Caco-2 (cell line): ENCODE measurements at regions not wholly inside any gene's neighbourhood (a gene's known extent, or its start where the extent isn't known, plus 50 kb on each side); places are given as distances from the start of the nearest gene placed in this dataset.

Source experiments
- BruUV-seq: library from RNA; stranded (reverse); fragments of 400-500 nt; replicated peaks from 2 replicates; lab custom pipeline; 2021; lab: Mats Ljungman, UMichigan
- CTCF ChIA-PET: fragments of 300-600 bp; sonication (Branson Sonifier 250); formaldehyde crosslinking; loops from one replicate; lab custom pipeline; 2022; ENCODE audit warnings: antibody characterized with exemption; lab: Charles Lee
- POLR2A ChIA-PET: fragments of 300-600 bp; sonication (Branson Sonifier 250); formaldehyde crosslinking; loops from one replicate; lab custom pipeline; 2022; ENCODE audit warnings: antibody characterized with exemption; lab: Charles Lee
- DNase-seq, 2 experiments: peaks; one replicate each; pipeline versions ENCODE4 v3.0.0 to v3.0.0-alpha.2; 2020 to 2022
- H3K27me3 ChIP-seq: replicated peaks from 2 replicates; pipeline ENCODE4 v1.6.0; 2011; ENCODE audit warnings: low read length; ENCODE audit not compliant: control insufficient read depth, insufficient read depth
- H3K36me3 ChIP-seq: 2 replicates; pipeline ENCODE4 v1.5.1; 2011; ENCODE audit warnings: low read length; ENCODE audit not compliant: control insufficient read depth, insufficient read depth
- H3K4me1 ChIP-seq: fragments of 250-450 bp; sonication (Bioruptor Pico); 2 replicates; pipeline ENCODE4 v1.5.1; 2020; ENCODE audit warnings: mild to moderate bottlenecking
- H3K4me3 ChIP-seq: 2 replicates; pipeline ENCODE4 v1.5.1; 2011; ENCODE audit warnings: low read depth, mild to moderate bottlenecking, control low read depth, low read length
- H3K9me3 ChIP-seq: fragments of 250-450 bp; sonication (Bioruptor Pico); 2 replicates; pipeline ENCODE4 v1.5.1; 2020; ENCODE audit warnings: mild to moderate bottlenecking, moderate library complexity
- H3K27ac Mint-ChIP-seq: one replicate; pipeline ENCODE4 v1.8.0; 2022; ENCODE audit warnings: mixed read lengths; ENCODE audit not compliant: unreplicated experiment
- H3K27me3 Mint-ChIP-seq: one replicate; pipeline ENCODE4 v1.8.0; 2022; ENCODE audit warnings: mixed read lengths; ENCODE audit not compliant: insufficient read depth, unreplicated experiment
- H3K36me3 Mint-ChIP-seq: one replicate; pipeline ENCODE4 v1.8.0; 2022; ENCODE audit warnings: mild to moderate bottlenecking, mixed read lengths; ENCODE audit not compliant: insufficient read depth, unreplicated experiment
- H3K4me1 Mint-ChIP-seq: one replicate; pipeline ENCODE4 v1.8.0; 2022; ENCODE audit warnings: low read depth, mixed read lengths; ENCODE audit not compliant: unreplicated experiment
- H3K4me3 Mint-ChIP-seq: one replicate; pipeline ENCODE4 v1.8.0; 2022; ENCODE audit warnings: mild to moderate bottlenecking, moderate library complexity, mixed read lengths; ENCODE audit not compliant: unreplicated experiment
- H3K9me3 Mint-ChIP-seq: one replicate; pipeline ENCODE4 v1.8.0; 2022; ENCODE audit warnings: mixed read lengths; ENCODE audit not compliant: unreplicated experiment
- intact Hi-C: fragments of 100-400 bp; cut with micrococcal nuclease; formaldehyde crosslinking; loops from one replicate; pipeline ENCODE4 v1.10.0; 2022; ENCODE audit not compliant: unreplicated experiment
- TF ChIP-seq, protein P1 (sequence below), 2 experiments: fragments of 200-600 bp in 1 of 2; IDR thresholded peaks; 1 replicate in 1 of 2; 2 replicates in 1 of 2; pipeline versions ENCODE4 v1.5.1 to v1.8.0; 2011 to 2022; ENCODE audit warnings: antibody characterized with exemption in 1 of 2, control low read depth in 1 of 2, inconsistent platforms in 1 of 2, low read depth in 1 of 2, low read length in 1 of 2, mild to moderate bottlenecking in 1 of 2, moderate library complexity in 1 of 2; ENCODE audit not compliant: insufficient read depth in 1 of 2, severe bottlenecking in 1 of 2, unreplicated experiment in 1 of 2

DNA sequence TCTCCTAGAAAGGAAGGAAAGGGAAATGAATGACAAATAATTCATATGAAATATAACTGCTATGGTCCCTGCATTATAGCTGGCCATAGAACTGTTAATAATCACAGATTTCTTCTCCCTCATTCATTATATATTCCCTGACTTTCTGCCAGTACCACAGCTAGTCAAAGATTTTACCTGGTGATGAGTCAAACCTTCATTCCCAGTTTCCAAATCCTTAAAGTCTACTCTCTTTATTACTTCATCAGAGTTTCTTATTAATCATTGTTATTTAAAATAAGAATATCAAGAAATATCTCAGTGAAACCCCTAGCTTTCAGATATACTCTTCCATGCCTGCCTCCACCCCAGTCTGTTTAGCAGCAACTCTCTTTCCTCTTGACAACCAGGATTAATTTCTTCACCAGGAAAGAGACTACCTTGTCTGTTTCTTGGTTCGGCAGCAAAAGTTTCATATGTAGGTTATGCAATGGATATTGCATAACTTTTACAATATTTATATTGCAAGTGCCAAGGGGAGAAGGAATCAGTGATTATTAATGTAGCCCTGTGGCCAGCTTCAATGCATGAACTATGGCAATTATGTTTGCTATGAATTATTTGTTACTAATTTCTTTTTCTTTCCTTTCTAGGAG is 533.8 kb downstream of the FBXO15 start:
- Histone ChIP-seq H3K27me3 (no peaks in the 10 kb centered on the region), H3K4me3 (no peak overlapping the region), H3K4me1 (no peaks in the 10 kb centered on the region), H3K36me3 (no peaks in the 10 kb centered on the region), H3K9me3 (no peaks in the 10 kb centered on the region)
- H3K4me3 Mint-ChIP-seq: no peak overlapping the region
- TF ChIP-seq, protein P1, sequence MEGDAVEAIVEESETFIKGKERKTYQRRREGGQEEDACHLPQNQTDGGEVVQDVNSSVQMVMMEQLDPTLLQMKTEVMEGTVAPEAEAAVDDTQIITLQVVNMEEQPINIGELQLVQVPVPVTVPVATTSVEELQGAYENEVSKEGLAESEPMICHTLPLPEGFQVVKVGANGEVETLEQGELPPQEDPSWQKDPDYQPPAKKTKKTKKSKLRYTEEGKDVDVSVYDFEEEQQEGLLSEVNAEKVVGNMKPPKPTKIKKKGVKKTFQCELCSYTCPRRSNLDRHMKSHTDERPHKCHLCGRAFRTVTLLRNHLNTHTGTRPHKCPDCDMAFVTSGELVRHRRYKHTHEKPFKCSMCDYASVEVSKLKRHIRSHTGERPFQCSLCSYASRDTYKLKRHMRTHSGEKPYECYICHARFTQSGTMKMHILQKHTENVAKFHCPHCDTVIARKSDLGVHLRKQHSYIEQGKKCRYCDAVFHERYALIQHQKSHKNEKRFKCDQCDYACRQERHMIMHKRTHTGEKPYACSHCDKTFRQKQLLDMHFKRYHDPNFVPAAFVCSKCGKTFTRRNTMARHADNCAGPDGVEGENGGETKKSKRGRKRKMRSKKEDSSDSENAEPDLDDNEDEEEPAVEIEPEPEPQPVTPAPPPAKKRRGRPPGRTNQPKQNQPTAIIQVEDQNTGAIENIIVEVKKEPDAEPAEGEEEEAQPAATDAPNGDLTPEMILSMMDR (IDR thresholded peaks at IDR 0.05; ENCODE audit: insufficient read depth in 1 of 2, low read depth in 1 of 2, low read length in 1 of 2, severe bottlenecking in 1 of 2, unreplicated experiment in 1 of 2): no peak
- no peak for DNase-seq
- ChIA-PET POLR2A (no interaction called here), CTCF (no interaction called here)
- no peak overlapping the region for H3K27ac Mint-ChIP-seq
- H3K4me1 Mint-ChIP-seq: no peaks in the 10 kb centered on the region
- BruUV-seq: no TSS peak
- no peaks in the 10 kb centered on the region for H3K36me3 Mint-ChIP-seq
- intact Hi-C loops: no loop called here
- H3K9me3 Mint-ChIP-seq: no peaks in the 10 kb centered on the region
- H3K27me3 Mint-ChIP-seq: no peaks in the 10 kb centered on the region

DNA sequence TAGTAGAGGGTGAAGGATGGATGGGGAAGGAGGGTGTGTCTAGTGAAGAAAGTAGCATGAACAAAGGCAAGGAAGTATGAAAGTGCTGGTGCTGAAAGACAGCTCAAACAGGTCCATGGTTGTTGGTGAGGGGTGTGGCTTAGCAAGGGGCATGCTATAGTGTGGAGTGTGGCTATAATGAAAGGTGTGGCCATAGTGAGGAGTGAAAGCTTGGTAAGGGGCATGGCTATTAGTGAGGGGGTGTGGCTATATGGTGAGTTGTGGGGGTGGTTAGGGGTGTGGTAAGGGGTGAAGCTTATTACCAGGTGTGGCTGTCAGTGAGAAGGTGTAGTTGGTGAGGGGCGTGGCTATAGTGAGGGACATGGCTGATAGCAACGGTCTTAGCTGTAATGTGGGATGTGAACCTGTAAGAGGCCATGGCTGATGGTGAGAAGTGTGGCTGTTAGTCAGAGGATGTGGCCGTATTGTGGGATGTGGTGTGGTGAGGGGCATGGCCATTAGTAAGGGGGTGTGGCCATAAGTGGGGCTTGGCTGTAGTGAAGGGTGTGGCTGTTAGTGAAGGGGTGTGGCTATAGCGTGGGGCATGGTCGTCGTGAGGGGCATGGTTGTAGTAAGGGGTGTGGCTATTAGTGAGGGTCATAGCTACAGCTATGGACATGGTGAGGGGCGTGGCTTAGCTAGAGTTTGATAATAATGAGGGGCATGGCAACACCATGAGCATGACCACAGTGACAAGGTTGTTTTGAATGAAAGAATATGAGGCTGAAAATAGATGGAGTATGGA is 549.6 kb downstream of the FBXO15 start:
- CTCF ChIA-PET: no interaction called here
- Mint-ChIP-seq H3K4me1 (no peaks in the 10 kb centered on the region), H3K36me3 (no peaks in the 10 kb centered on the region), H3K4me3 (no peak overlapping the region), H3K27ac (no peak overlapping the region), H3K27me3 (peaks cover 3% of the 10 kb centered on the region), H3K9me3 (no peaks in the 10 kb centered on the region)
- Histone ChIP-seq H3K4me1 (no peaks in the 10 kb centered on the region), H3K4me3 (no peak overlapping the region), H3K27me3 (no peaks in the 10 kb centered on the region), H3K36me3 (no peaks in the 10 kb centered on the region), H3K9me3 (no peaks in the 10 kb centered on the region)
- POLR2A ChIA-PET: no interaction called here
- TF ChIP-seq, protein P1 (IDR thresholded peaks at IDR 0.05; ENCODE audit: insufficient read depth in 1 of 2, low read depth in 1 of 2, low read length in 1 of 2, severe bottlenecking in 1 of 2, unreplicated experiment in 1 of 2): no peak
- no peak for DNase-seq
- intact Hi-C loops: no loop called here
- BruUV-seq: no TSS peak

DNA sequence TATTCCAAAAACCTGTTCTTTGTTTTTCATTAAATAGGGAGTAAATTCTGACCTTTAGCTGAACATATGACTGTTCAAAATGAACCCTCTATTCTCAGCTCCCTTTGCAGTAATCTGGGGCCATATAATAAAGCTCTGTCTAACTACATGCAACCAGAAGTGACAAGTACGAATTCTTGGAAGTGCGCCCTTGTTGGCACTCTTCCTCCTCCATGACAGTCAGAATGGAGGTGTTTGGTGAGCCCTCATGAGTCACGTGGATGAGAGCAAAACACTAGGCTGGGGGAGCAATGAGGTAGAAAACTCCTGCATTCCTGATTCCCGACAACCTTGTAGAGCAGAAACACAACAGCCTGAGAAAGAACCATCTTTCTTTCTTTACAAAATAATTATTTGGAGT is 552.9 kb downstream of the FBXO15 start:
- Mint-ChIP-seq H3K27me3 (peaks cover 3% of the 10 kb centered on the region), H3K27ac (no peak overlapping the region), H3K4me3 (no peak overlapping the region), H3K9me3 (no peaks in the 10 kb centered on the region), H3K4me1 (no peaks in the 10 kb centered on the region), H3K36me3 (no peaks in the 10 kb centered on the region)
- Histone ChIP-seq H3K4me3 (no peak overlapping the region), H3K27me3 (no peaks in the 10 kb centered on the region), H3K9me3 (no peaks in the 10 kb centered on the region), H3K36me3 (no peaks in the 10 kb centered on the region), H3K4me1 (no peaks in the 10 kb centered on the region)
- DNase-seq: no peak
- intact Hi-C loops: no loop called here
- BruUV-seq: no TSS peak
- TF ChIP-seq, protein P1 (IDR thresholded peaks at IDR 0.05; ENCODE audit: insufficient read depth in 1 of 2, low read depth in 1 of 2, low read length in 1 of 2, severe bottlenecking in 1 of 2, unreplicated experiment in 1 of 2): no peak
- ChIA-PET POLR2A (no interaction called here), CTCF (interaction anchor here (0.9 kb wide), 1 partner anchor 251 kb away, joined by 4 read pairs; no protein-coding TSS in a partner anchor)
